HG03354 (cell line): ENCODE measurements at regions not wholly inside any gene's neighbourhood (a gene's known extent, or its start where the extent isn't known, plus 50 kb on each side); places are given as distances from the start of the nearest gene placed in this dataset.

ENCODE experiments used
- ATAC-seq: cut with Tn5 transposase; IDR thresholded peaks from one replicate; pipeline ENCODE4 v1.9.1; 2021; ENCODE audit warnings: mild to moderate bottlenecking; ENCODE audit not compliant: unreplicated experiment, poor library complexity, severe bottlenecking

GRCh38 chr1:95369985-95370690, 136.1 kb downstream of the RWDD3 start:
- ATAC-seq: no peak

GRCh38 chr1:95370691-95371562, 136.9 kb downstream of the RWDD3 start:
- ATAC-seq: no peak

GRCh38 chr1:95371666-95372282, 137.8 kb downstream of the RWDD3 start:
- ATAC-seq: no peak

GRCh38 chr1:95375174-95375573, 141.2 kb downstream of the RWDD3 start:
- no peak for ATAC-seq

GRCh38 chr1:95380909-95381308, 146.9 kb downstream of the RWDD3 start:
- no peak for ATAC-seq

- no peak for ATAC-seq
These were observed 148.2 kb downstream of the RWDD3 start for GRCh38 chr1:95382000-95382786.

GRCh38 chr1:95383111-95383510, 149.1 kb downstream of the RWDD3 start:
- no peak for ATAC-seq

GRCh38 chr1:95384567-95384966, 150.6 kb downstream of the RWDD3 start:
- ATAC-seq: no peak

GRCh38 chr1:95386371-95386770, 152.4 kb downstream of the RWDD3 start:
- ATAC-seq: no peak

- no peak for ATAC-seq
These were observed 152.9 kb downstream of the RWDD3 start for GRCh38 chr1:95386915-95387314.

GRCh38 chr1:95388031-95388430, 154.0 kb downstream of the RWDD3 start:
- no peak for ATAC-seq

- no peak for ATAC-seq
These were observed 159.4 kb downstream of the RWDD3 start for GRCh38 chr1:95393434-95393833.

- no peak for ATAC-seq
These were observed 162.5 kb downstream of the RWDD3 start for GRCh38 chr1:95396557-95396956.

- no peak for ATAC-seq
These were observed 168.8 kb downstream of the RWDD3 start for GRCh38 chr1:95402780-95403179.

GRCh38 chr1:95406279-95406678, 172.3 kb downstream of the RWDD3 start:
- ATAC-seq: no peak

GRCh38 chr1:95407131-95407885, 173.3 kb downstream of the RWDD3 start:
- no peak for ATAC-seq

GRCh38 chr1:95407886-95408291, 173.9 kb downstream of the RWDD3 start:
- ATAC-seq: no peak

GRCh38 chr1:95408507-95409136, 174.6 kb downstream of the RWDD3 start:
- ATAC-seq: no peak

GRCh38 chr1:95409276-95409675, 175.3 kb downstream of the RWDD3 start:
- no peak for ATAC-seq
